ENCODE measurements at regions not wholly inside any gene's neighbourhood (a gene's known extent, or its start where the extent isn't known, plus 50 kb on each side); places are given as distances from the start of the nearest gene placed in this dataset.

DNA sequence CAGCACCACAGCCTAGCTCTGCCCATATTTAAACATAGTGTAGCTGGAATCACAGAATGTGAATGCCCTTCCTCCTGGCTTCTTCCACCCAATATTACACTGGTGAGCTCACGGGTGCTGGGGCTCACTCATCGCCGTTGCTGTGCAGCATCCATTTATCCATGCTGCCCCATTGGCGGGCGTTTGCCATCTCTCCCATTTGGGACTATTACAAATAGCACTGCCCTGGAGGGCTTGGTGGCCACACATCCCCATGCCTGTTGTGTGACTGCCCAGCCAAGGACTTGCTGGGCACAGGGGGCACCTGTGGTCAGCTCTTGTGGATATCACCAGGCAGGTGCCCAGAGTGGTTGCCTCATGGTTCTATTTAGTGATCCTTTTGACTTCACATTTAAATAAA lies 54.5 kb upstream of the ENTPD6 start:
- Histone ChIP-seq H3K4me1 (ENCODE audit: control insufficient read depth, extremely low read depth, insufficient read depth, low read length) (no peaks in the 10 kb centered on the region), H3K27ac (ENCODE audit: insufficient read depth, low read depth, low read length) (no peak overlapping the region), H3K9me1 (replicated peaks; ENCODE audit: control insufficient read depth, extremely low read depth, insufficient read depth, low read length) (no peaks in the 10 kb centered on the region), H4K20me1 (replicated peaks; ENCODE audit: control insufficient read depth, extremely low read depth, insufficient read depth, low read length) (no peaks in the 10 kb centered on the region), H2AFZ (ENCODE audit: low read depth, low read length) (no peak overlapping the region), H3K9ac (replicated peaks; ENCODE audit: extremely low read depth, insufficient read depth, low read length) (no peak overlapping the region), H3K4me2 (ENCODE audit: insufficient read depth, low read length) (no peak overlapping the region), H3K4me3 (replicated peaks in 1 of 3; ENCODE audit: insufficient read depth in 1 of 3, low read depth in 1 of 3, low read length in 3 of 3) (no peak overlapping the region), H3K9me3 (replicated peaks; ENCODE audit: control insufficient read depth, insufficient read depth, low read length) (no peaks in the 10 kb centered on the region), H3K36me3 (ENCODE audit: control insufficient read depth in 2 of 2, extremely low read depth in 1 of 2, insufficient read depth in 2 of 2, low read length in 2 of 2) (no peaks in the 10 kb centered on the region), H3K79me2 (ENCODE audit: control insufficient read depth, insufficient read depth, low read length) (no peaks in the 10 kb centered on the region), H3K27me3 (ENCODE audit: control insufficient read depth in 2 of 2, insufficient read depth in 2 of 2, low read length in 2 of 2) (peaks cover 0 to 2% of the 10 kb centered on the region in 2 experiments)
- ChIA-PET CTCF (interaction anchor here (1.4 kb wide), 1 partner anchor 14 kb away, joined by 4 read pairs; no protein-coding TSS in a partner anchor), POLR2A (no interaction called here)
- intact Hi-C loops (cut with micrococcal nuclease) (no loop called here), dilution Hi-C loops (cut with MboI; ENCODE audit: extremely low pct_ligation_motif_present, low sequenced_read_pairs) (no loop called here)
- TF ChIP-seq MAX (IDR thresholded peaks at IDR 0.05; ENCODE audit: insufficient read depth, insufficient read length) (no peak), POLR2A (IDR thresholded peaks at IDR 0.05; ENCODE audit: low read depth, low read length) (no peak), MYC (IDR thresholded peaks at IDR 0.05; ENCODE audit: low read depth, low read length) (no peak), FOS (IDR thresholded peaks at IDR 0.05; ENCODE audit: borderline replicate concordance, insufficient read depth, low read length) (no peak), POLR2AphosphoS5 (IDR thresholded peaks at IDR 0.05; ENCODE audit: insufficient read depth, low read depth, low read length) (no peak), EZH2 (IDR thresholded peaks at IDR 0.05; ENCODE audit: borderline replicate concordance, low read depth, low read length, severe bottlenecking) (no peak), JUN (IDR thresholded peaks at IDR 0.05; ENCODE audit: borderline replicate concordance, insufficient read depth, insufficient read length, low read depth) (no peak), GATA2 (IDR thresholded peaks at IDR 0.05; ENCODE audit: insufficient read depth, insufficient read length, low read depth, low read length) (no peak)
- TF ChIP-seq, protein P1, sequence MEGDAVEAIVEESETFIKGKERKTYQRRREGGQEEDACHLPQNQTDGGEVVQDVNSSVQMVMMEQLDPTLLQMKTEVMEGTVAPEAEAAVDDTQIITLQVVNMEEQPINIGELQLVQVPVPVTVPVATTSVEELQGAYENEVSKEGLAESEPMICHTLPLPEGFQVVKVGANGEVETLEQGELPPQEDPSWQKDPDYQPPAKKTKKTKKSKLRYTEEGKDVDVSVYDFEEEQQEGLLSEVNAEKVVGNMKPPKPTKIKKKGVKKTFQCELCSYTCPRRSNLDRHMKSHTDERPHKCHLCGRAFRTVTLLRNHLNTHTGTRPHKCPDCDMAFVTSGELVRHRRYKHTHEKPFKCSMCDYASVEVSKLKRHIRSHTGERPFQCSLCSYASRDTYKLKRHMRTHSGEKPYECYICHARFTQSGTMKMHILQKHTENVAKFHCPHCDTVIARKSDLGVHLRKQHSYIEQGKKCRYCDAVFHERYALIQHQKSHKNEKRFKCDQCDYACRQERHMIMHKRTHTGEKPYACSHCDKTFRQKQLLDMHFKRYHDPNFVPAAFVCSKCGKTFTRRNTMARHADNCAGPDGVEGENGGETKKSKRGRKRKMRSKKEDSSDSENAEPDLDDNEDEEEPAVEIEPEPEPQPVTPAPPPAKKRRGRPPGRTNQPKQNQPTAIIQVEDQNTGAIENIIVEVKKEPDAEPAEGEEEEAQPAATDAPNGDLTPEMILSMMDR (IDR thresholded peaks at IDR 0.05; ENCODE audit: extremely low read depth in 1 of 2, insufficient read depth in 1 of 2, low read depth in 1 of 2, low read length in 2 of 2), result no peak
- no peak for FAIRE-seq
- no peak for DNase-seq (ENCODE audit: low read depth, low spot score)
- BruUV-seq (replicated peaks), result no TSS peak
